ENCODE measurements at regions not wholly inside any gene's neighbourhood (a gene's known extent, or its start where the extent isn't known, plus 50 kb on each side); places are given as distances from the start of the nearest gene placed in this dataset.

- dilution Hi-C loops (cut with HindIII; ENCODE audit: low sequenced_read_pairs, unreplicated experiment) (no loop called here), intact Hi-C loops (cut with micrococcal nuclease) (no loop called here), in situ Hi-C loops (cut with MboI; ENCODE audit: low sequenced_read_pairs) (no loop called here)
- Histone ChIP-seq H2BK15ac (ENCODE audit: low read depth, low read length) (no peak overlapping the region), H2AK5ac (ENCODE audit: low read depth, low read length) (peak overlapping the region; percentile 77; the same call in 1 of the 2 replicates), H2AFZ (replicated peaks; ENCODE audit: low read length, poor library complexity) (no peak overlapping the region), H3K4me1 (ENCODE audit: control insufficient read depth, insufficient read depth, low read length) (peaks cover 57% of the 10 kb centered on the region), H3K23ac (ENCODE audit: low read depth, low read length) (peak overlapping the region; percentile 82; the same call in 1 of the 2 replicates), H3K27ac (ENCODE audit: insufficient read depth, low read length) (peak overlapping the region; percentile 24; the same call in 1 of the 2 replicates), H3K9me3 (ENCODE audit: control insufficient read depth, insufficient read depth, low read length) (no peaks in the 10 kb centered on the region), H3K9ac (ENCODE audit: low read depth, low read length) (no peak overlapping the region), H3K56ac (ENCODE audit: extremely low read depth, insufficient read depth, low read length) (no peak overlapping the region), H3K4ac (ENCODE audit: low read depth, low read length) (peak overlapping the region; percentile 60), H2BK20ac (ENCODE audit: low read depth, low read length) (no peak overlapping the region), H4K91ac (ENCODE audit: insufficient read depth, low read depth, low read length) (0 out of 2 replicates have a peak overlapping the region, but pooled peaks have one; percentile 9), H2BK120ac (ENCODE audit: low read depth, low read length) (0 out of 2 replicates have a peak overlapping the region, but pooled peaks have one; percentile 16), H2BK5ac (ENCODE audit: low read depth, low read length, poor library complexity, severe bottlenecking) (peak overlapping the region; percentile 14), H3K4me3 (ENCODE audit: insufficient read depth, low read depth, low read length) (no peak overlapping the region), H3K18ac (ENCODE audit: low read depth, low read length) (no peak overlapping the region), H3K79me1 (ENCODE audit: low read depth in 1 of 2, low read length in 2 of 2) (peaks cover 3 to 70% of the 10 kb centered on the region in 2 experiments; a peak in 3 of 4 replicates), H3K14ac (replicated peaks; ENCODE audit: low read depth, low read length) (peak overlapping the region; percentile 64; the same call in 1 of the 2 replicates), H3K27me3 (ENCODE audit: control insufficient read depth, insufficient read depth, low read length) (no peaks in the 10 kb centered on the region), H3K4me2 (ENCODE audit: low read depth, low read length) (no peak overlapping the region), H3K9me1 (ENCODE audit: insufficient read depth, low read length) (peaks cover 40% of the 10 kb centered on the region), H4K20me1 (ENCODE audit: insufficient read depth, low read length) (peaks cover 93% of the 10 kb centered on the region), H4K5ac (ENCODE audit: low read depth, low read length) (no peak overlapping the region), H3K36me3 (ENCODE audit: control insufficient read depth, insufficient read depth, low read length) (peaks cover 33% of the 10 kb centered on the region), H4K8ac (ENCODE audit: low read depth in 2 of 2, low read length in 2 of 2) (no peak overlapping the region), H2AK9ac (replicated peaks; ENCODE audit: low read depth, low read length, poor library complexity) (no peak overlapping the region)
- ChIA-PET POLR2A (ENCODE audit: unreplicated experiment) (interaction anchor here (0.6 to 1.1 kb wide), 2 partner anchors 9 to 631 kb away, joined by 3 read pairs; no protein-coding TSS in a partner anchor), CTCF (interaction anchor here (0.6 kb wide), 1 partner anchor 97 kb away, joined by 5 read pairs; no protein-coding TSS in a partner anchor)
- no peak for TF ChIP-seq ELK1 (IDR thresholded peaks at IDR 0.05; ENCODE audit: borderline replicate concordance, low read depth, low read length)
- TF ChIP-seq CEBPB (IDR thresholded peaks at IDR 0.05; ENCODE audit: low read depth, low read length) = no peak
- TF ChIP-seq NFE2L2 (IDR thresholded peaks at IDR 0.05; ENCODE audit: low read depth, low read length) = no peak
- TF ChIP-seq MAZ (IDR thresholded peaks at IDR 0.05; ENCODE audit: borderline replicate concordance, low read depth, low read length) = no peak
- TF ChIP-seq RFX5 (IDR thresholded peaks at IDR 0.05; ENCODE audit: low read depth, low read length) = no peak
- TF ChIP-seq FOS (IDR thresholded peaks at IDR 0.05; ENCODE audit: low read depth, low read length) = no peak
- TF ChIP-seq POLR2A (IDR thresholded peaks at IDR 0.05; ENCODE audit: low read depth, low read length) = no peak
- no peak for TF ChIP-seq MAFK (IDR thresholded peaks at IDR 0.05; ENCODE audit: low read depth, low read length)
- TF ChIP-seq, protein P1, sequence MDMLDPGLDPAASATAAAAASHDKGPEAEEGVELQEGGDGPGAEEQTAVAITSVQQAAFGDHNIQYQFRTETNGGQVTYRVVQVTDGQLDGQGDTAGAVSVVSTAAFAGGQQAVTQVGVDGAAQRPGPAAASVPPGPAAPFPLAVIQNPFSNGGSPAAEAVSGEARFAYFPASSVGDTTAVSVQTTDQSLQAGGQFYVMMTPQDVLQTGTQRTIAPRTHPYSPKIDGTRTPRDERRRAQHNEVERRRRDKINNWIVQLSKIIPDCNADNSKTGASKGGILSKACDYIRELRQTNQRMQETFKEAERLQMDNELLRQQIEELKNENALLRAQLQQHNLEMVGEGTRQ (IDR thresholded peaks at IDR 0.05; ENCODE audit: low read depth, low read length) = no peak
- TF ChIP-seq RCOR1 (IDR thresholded peaks at IDR 0.05; ENCODE audit: insufficient replicate concordance, low read length) = no peak
- no peak for TF ChIP-seq SMC3 (IDR thresholded peaks at IDR 0.05; ENCODE audit: low read depth, low read length)
- WGBS, 2 experiments (ENCODE audit: extremely low coverage in 2 of 2, insufficient read length in 1 of 2) = 88% methylated on average over 3 of the region's 4 CpGs; no CpG with 5 or more reads in 1 of the 2 experiments
- BruUV-seq (replicated peaks) = no TSS peak
- DNase-seq = no peak
- ATAC-seq (ENCODE audit: low read depth) = no peak
These were observed 58.3 kb upstream of the STXBP1 start for GRCh38 chr9:127553793-127554192.

Data from IMR-90 (cell line).